ENCODE measurements at regions not wholly inside any gene's neighbourhood (a gene's known extent, or its start where the extent isn't known, plus 50 kb on each side); places are given as distances from the start of the nearest gene placed in this dataset.
A peak's percentile ranks its signal among the peaks of the same experiment; 100 is the strongest.

GRCh38 chr18:6543330-6543908 is 128.7 kb upstream of the L3MBTL4 start:
- POLR2A ChIA-PET: no interaction called here
- no peaks in the 10 kb centered on the region for H3K4me1 Mint-ChIP-seq
- H3K4me3 Mint-ChIP-seq: no peak overlapping the region
- no peak for ATAC-seq
- H3K27ac Mint-ChIP-seq: no peak overlapping the region
- H3K9me3 Mint-ChIP-seq: peaks cover 0 to 13% (median 0%) of the 10 kb centered on the region in 9 donors
- no peaks in the 10 kb centered on the region for H3K36me3 Mint-ChIP-seq
- peaks cover 0 to 9% (median 0%) of the 10 kb centered on the region in 5 donors for H3K27me3 Mint-ChIP-seq
- no peak for DNase-seq

GRCh38 chr18:6546229-6546628 is 131.5 kb upstream of the L3MBTL4 start:
- POLR2A ChIA-PET: no interaction called here
- H3K36me3 Mint-ChIP-seq: no peaks in the 10 kb centered on the region
- no peak overlapping the region for H3K4me3 Mint-ChIP-seq
- H3K9me3 Mint-ChIP-seq: peaks cover 0 to 3% (median 0%) of the 10 kb centered on the region in 9 donors
- H3K27me3 Mint-ChIP-seq: no peaks in the 10 kb centered on the region
- H3K27ac Mint-ChIP-seq: no peak overlapping the region
- DNase-seq (no peak), ATAC-seq (no peak)
- no peaks in the 10 kb centered on the region for H3K4me1 Mint-ChIP-seq

- no peak for DNase-seq
- no peaks in the 10 kb centered on the region for H3K27me3 Mint-ChIP-seq
- no peak overlapping the region for H3K27ac Mint-ChIP-seq
- ATAC-seq: no peak
- H3K9me3 Mint-ChIP-seq: peaks cover 0 to 5% (median 0%) of the 10 kb centered on the region in 9 donors
- POLR2A ChIA-PET: no interaction called here
- no peaks in the 10 kb centered on the region for H3K36me3 Mint-ChIP-seq
- H3K4me3 Mint-ChIP-seq: no peak overlapping the region
- H3K4me1 Mint-ChIP-seq: no peaks in the 10 kb centered on the region
Observed at GRCh38 chr18:6547476-6547875, 132.8 kb upstream of the L3MBTL4 start.

- H3K27ac Mint-ChIP-seq: no peak overlapping the region
- POLR2A ChIA-PET: no interaction called here
- DNase-seq: no peak
- no peak for ATAC-seq
- no peak overlapping the region for H3K4me3 Mint-ChIP-seq
- H3K9me3 Mint-ChIP-seq: peaks cover 0 to 6% (median 0%) of the 10 kb centered on the region in 9 donors
- no peaks in the 10 kb centered on the region for H3K4me1 Mint-ChIP-seq
- H3K36me3 Mint-ChIP-seq: no peaks in the 10 kb centered on the region
- H3K27me3 Mint-ChIP-seq: peaks cover 0 to 3% (median 0%) of the 10 kb centered on the region in 5 donors
Observed at GRCh38 chr18:6553234-6553900, 138.7 kb upstream of the L3MBTL4 start.

GRCh38 chr18:6557057-6557769 is 142.5 kb upstream of the L3MBTL4 start:
- POLR2A ChIA-PET: no interaction called here

GRCh38 chr18:6557770-6558248 is 143.1 kb upstream of the L3MBTL4 start:
- no peak for ATAC-seq
- H3K27me3 Mint-ChIP-seq: peaks cover 0 to 8% (median 4%) of the 10 kb centered on the region in 5 donors
- no peak overlapping the region for H3K4me3 Mint-ChIP-seq
- H3K36me3 Mint-ChIP-seq: no peaks in the 10 kb centered on the region
- H3K27ac Mint-ChIP-seq: no peak overlapping the region
- DNase-seq: no peak
- H3K4me1 Mint-ChIP-seq: no peaks in the 10 kb centered on the region
- peaks cover 0 to 4% (median 0%) of the 10 kb centered on the region in 9 donors for H3K9me3 Mint-ChIP-seq
- POLR2A ChIA-PET: no interaction called here

More at GRCh38 chr18:6557057-6557769, 142.5 kb upstream of the L3MBTL4 start:
- Mint-ChIP-seq H3K36me3 (no peaks in the 10 kb centered on the region), H3K4me3 (no peak overlapping the region), H3K27me3 (peaks cover 0 to 8% (median 4%) of the 10 kb centered on the region in 5 donors), H3K9me3 (peaks cover 0 to 4% (median 0%) of the 10 kb centered on the region in 9 donors), H3K4me1 (no peaks in the 10 kb centered on the region), H3K27ac (no peak overlapping the region)
- no peak for DNase-seq
- ATAC-seq: no peak

- DNase-seq: no peak
- Mint-ChIP-seq H3K27me3 (peaks cover 0 to 8% (median 4%) of the 10 kb centered on the region in 5 donors), H3K27ac (no peak overlapping the region), H3K4me1 (no peaks in the 10 kb centered on the region), H3K4me3 (no peak overlapping the region), H3K9me3 (peaks cover 0 to 4% (median 0%) of the 10 kb centered on the region in 9 donors), H3K36me3 (no peaks in the 10 kb centered on the region)
- no peak for ATAC-seq
- POLR2A ChIA-PET: interaction anchor here (0.5 kb wide), 1 partner anchor 1344 kb away, joined by 5 read pairs; no protein-coding TSS in a partner anchor
Observed at GRCh38 chr18:6558446-6559156, 143.9 kb upstream of the L3MBTL4 start.

- Mint-ChIP-seq H3K9me3 (peaks cover 0 to 4% (median 0%) of the 10 kb centered on the region in 9 donors), H3K27ac (no peak overlapping the region), H3K27me3 (peaks cover 0 to 8% (median 7%) of the 10 kb centered on the region in 5 donors), H3K4me3 (no peak overlapping the region), H3K4me1 (no peaks in the 10 kb centered on the region), H3K36me3 (no peaks in the 10 kb centered on the region)
- POLR2A ChIA-PET: no interaction called here
- no peak for DNase-seq
- no peak for ATAC-seq
Observed at GRCh38 chr18:6559296-6559695, 144.6 kb upstream of the L3MBTL4 start.

- Mint-ChIP-seq H3K27me3 (peaks cover 0 to 8% (median 7%) of the 10 kb centered on the region in 5 donors), H3K4me1 (no peaks in the 10 kb centered on the region), H3K36me3 (no peaks in the 10 kb centered on the region), H3K4me3 (no peak overlapping the region), H3K27ac (peak overlapping the region in 1 of 10 donors; percentile 6), H3K9me3 (peaks cover 0 to 4% (median 0%) of the 10 kb centered on the region in 9 donors)
- no peak for DNase-seq
- ATAC-seq: no peak
- POLR2A ChIA-PET: no interaction called here
Observed at GRCh38 chr18:6561016-6561415, 146.3 kb upstream of the L3MBTL4 start.

- POLR2A ChIA-PET: no interaction called here
- Mint-ChIP-seq H3K36me3 (no peaks in the 10 kb centered on the region), H3K27me3 (peaks cover 0 to 8% (median 7%) of the 10 kb centered on the region in 5 donors), H3K4me3 (no peak overlapping the region), H3K4me1 (no peaks in the 10 kb centered on the region), H3K27ac (peak overlapping the region in 1 of 10 donors; percentile 6), H3K9me3 (peaks cover 0 to 4% (median 0%) of the 10 kb centered on the region in 9 donors)
- ATAC-seq: no peak
- no peak for DNase-seq
Observed at GRCh38 chr18:6561420-6561861, 146.7 kb upstream of the L3MBTL4 start.

- no peak overlapping the region for H3K4me3 Mint-ChIP-seq
- POLR2A ChIA-PET: no interaction called here
- H3K4me1 Mint-ChIP-seq: no peaks in the 10 kb centered on the region
- ATAC-seq (no peak), DNase-seq (no peak)
- peaks cover 0 to 4% (median 0%) of the 10 kb centered on the region in 9 donors for H3K9me3 Mint-ChIP-seq
- no peaks in the 10 kb centered on the region for H3K36me3 Mint-ChIP-seq
- H3K27me3 Mint-ChIP-seq: peaks cover 0 to 8% (median 7%) of the 10 kb centered on the region in 5 donors
- H3K27ac Mint-ChIP-seq: no peak overlapping the region
Observed at GRCh38 chr18:6561862-6562291, 147.2 kb upstream of the L3MBTL4 start.

GRCh38 chr18:6563896-6564295 is 149.2 kb upstream of the L3MBTL4 start:
- no peak for DNase-seq
- H3K27me3 Mint-ChIP-seq: peaks cover 0 to 5% (median 4%) of the 10 kb centered on the region in 5 donors
- no peak overlapping the region for H3K27ac Mint-ChIP-seq
- ATAC-seq: no peak
- no peak overlapping the region for H3K4me3 Mint-ChIP-seq
- H3K36me3 Mint-ChIP-seq: no peaks in the 10 kb centered on the region
- H3K4me1 Mint-ChIP-seq: no peaks in the 10 kb centered on the region
- POLR2A ChIA-PET: no interaction called here
- peaks cover 0 to 5% (median 0%) of the 10 kb centered on the region in 9 donors for H3K9me3 Mint-ChIP-seq
